Sigmoid colon (tissue), 4 donors: ENCODE measurements at regions not wholly inside any gene's neighbourhood (a gene's known extent, or its start where the extent isn't known, plus 50 kb on each side); places are given as distances from the start of the nearest gene placed in this dataset.

Experiments used
- EP300 ChIP-seq, 4 donors: sonication (generic); formaldehyde crosslinking; IDR thresholded peaks; one replicate each; pipeline ENCODE4 v1.6.1; 2017; ENCODE audit warnings: antibody characterized with exemption in 4 of 4
- POLR2AphosphoS5 ChIP-seq, 4 donors: sonication (generic); formaldehyde crosslinking; IDR thresholded peaks; one replicate each; pipeline ENCODE4 v1.6.1; 2017; ENCODE audit warnings: antibody characterized with exemption in 4 of 4
- TF ChIP-seq, protein P1 (sequence below), 4 experiments: fragments of 450-650 bp in 3 of 4; fragments of 200-600 bp in 1 of 4; IDR thresholded peaks; one replicate each; pipeline ENCODE4 v1.5.1; 2016 to 2019; ENCODE audit warnings: antibody characterized with exemption in 4 of 4, mild to moderate bottlenecking in 3 of 4, moderate library complexity in 2 of 4

DNA sequence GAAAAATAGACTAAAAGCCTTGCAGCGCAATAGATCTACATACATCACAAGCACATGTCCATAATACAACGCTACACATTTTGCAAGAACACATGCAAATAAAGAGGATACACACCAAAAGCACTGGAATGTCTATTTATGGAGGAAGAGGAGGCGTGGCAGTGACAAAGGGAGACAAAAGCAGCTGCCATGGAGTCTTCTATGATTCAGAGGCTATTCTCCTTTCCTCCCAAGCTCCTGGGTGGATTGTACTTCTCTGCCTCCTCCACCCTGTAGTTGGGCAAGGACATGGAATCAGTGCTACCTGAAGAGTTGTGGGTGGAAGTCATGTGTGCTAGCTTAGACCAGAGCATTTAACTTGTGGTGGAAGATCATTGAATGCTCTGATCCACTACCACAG lies 57.9 kb upstream of the ABHD2 start:
- TF ChIP-seq POLR2AphosphoS5 (IDR thresholded peaks at IDR 0.05) (no peak), EP300 (IDR thresholded peaks at IDR 0.05) (no peak)
- TF ChIP-seq, protein P1, sequence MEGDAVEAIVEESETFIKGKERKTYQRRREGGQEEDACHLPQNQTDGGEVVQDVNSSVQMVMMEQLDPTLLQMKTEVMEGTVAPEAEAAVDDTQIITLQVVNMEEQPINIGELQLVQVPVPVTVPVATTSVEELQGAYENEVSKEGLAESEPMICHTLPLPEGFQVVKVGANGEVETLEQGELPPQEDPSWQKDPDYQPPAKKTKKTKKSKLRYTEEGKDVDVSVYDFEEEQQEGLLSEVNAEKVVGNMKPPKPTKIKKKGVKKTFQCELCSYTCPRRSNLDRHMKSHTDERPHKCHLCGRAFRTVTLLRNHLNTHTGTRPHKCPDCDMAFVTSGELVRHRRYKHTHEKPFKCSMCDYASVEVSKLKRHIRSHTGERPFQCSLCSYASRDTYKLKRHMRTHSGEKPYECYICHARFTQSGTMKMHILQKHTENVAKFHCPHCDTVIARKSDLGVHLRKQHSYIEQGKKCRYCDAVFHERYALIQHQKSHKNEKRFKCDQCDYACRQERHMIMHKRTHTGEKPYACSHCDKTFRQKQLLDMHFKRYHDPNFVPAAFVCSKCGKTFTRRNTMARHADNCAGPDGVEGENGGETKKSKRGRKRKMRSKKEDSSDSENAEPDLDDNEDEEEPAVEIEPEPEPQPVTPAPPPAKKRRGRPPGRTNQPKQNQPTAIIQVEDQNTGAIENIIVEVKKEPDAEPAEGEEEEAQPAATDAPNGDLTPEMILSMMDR (IDR thresholded peaks at IDR 0.05): no peak
